ENCODE measurements at regions not wholly inside any gene's neighbourhood (a gene's known extent, or its start where the extent isn't known, plus 50 kb on each side); places are given as distances from the start of the nearest gene placed in this dataset.

GRCh38 chr10:3016016-3016415 is 51.3 kb upstream of the PFKP start:
- no peak for DNase-seq (ENCODE audit: low read depth in 2 of 2, low spot score in 1 of 2)

DNA sequence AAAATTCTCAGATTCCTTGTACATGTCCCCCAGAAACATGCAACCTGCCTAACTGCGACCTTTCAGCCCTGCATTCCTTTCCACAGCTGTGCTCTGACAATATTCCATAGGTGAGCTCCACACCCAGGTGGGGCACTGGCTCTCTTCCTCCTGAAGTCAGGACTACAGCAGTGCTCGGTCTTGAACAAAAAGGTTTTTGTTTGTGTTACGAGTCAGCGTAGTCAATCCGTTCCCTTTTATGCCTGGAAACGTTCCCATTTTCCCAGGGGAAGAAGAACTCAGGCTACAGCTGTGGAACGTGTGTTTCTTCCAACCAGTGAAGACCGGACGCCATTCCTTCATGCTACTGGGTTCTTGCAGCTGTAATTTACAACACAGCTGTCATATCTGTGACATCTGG is 52.4 kb upstream of the PFKP start:
- no peak for DNase-seq (ENCODE audit: low read depth in 2 of 2, low spot score in 1 of 2)

- DNase-seq (ENCODE audit: low read depth in 2 of 2, low spot score in 1 of 2) = no peak
Observed at GRCh38 chr10:3012223-3012622, 55.1 kb upstream of the PFKP start.

DNA sequence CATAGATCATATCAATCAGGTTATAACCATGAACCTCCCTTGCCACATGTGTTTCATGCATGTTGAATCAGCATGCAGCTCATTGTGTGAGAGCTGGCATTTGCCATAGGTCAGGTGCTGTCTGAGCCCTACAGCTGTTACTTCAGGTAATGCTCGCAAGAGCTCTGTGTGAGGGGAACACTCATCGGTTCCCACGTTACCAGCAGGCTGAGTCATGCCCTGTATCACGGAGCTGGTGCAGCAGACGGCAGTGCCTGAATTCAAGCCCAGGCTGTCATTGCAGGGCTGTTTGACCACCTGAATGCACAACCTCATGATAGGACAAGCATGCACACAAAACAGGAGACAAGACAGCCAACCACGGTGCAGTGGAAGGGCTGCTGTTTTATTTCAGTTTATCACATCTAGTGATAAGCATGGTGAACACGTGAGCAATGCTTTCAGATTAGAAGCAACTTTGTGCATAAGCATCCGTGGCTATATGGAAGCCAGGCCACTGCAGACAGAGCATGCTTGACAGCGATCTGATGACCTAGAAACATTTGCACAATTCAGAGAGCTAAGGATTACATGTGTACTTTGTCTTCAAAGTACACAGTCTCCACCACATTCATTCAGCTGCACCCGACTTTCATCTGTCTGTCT is 56.4 kb upstream of the PFKP start:
- DNase-seq (ENCODE audit: low read depth in 2 of 2, low spot score in 1 of 2) = no peak

- DNase-seq (ENCODE audit: low read depth in 2 of 2, low spot score in 1 of 2) = no peak
Observed at GRCh38 chr10:3010334-3010733, 57.0 kb upstream of the PFKP start.

GRCh38 chr10:3009341-3009740 is 58.0 kb upstream of the PFKP start:
- no peak for DNase-seq (ENCODE audit: low read depth in 2 of 2, low spot score in 1 of 2)

DNA sequence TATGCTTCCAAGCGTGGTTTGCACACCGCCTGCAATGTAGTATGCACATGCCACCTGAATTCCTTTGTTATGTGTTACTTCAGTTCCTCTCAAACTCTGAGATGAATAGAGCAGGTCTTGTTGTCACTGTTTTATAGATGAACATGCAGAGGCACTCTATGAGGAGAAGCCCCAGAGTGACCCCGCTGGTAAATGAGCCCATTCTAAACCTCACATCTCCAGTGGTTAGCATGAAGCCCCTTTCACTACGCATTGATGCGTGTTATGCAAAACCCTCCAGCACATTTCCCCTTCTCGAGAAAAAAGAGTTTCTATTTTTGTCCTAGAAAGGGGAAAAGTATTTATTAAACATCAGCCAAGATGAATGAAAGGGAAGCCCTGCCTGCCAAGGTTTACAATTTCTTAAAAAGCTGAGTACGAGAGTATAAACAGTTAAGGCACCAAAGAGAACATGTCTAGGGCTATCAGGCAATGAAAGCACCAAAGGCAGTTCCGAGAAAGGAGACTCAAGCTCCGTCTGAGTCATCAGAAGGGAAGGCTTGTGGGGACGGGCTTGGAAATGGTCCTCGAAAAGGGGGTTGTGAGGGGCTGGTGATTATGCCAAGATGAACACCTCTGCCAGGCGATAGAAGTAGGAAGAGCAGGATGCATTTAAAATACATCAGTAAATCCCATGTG is 58.7 kb upstream of the PFKP start:
- no peak for DNase-seq (ENCODE audit: low read depth in 2 of 2, low spot score in 1 of 2)

DNA sequence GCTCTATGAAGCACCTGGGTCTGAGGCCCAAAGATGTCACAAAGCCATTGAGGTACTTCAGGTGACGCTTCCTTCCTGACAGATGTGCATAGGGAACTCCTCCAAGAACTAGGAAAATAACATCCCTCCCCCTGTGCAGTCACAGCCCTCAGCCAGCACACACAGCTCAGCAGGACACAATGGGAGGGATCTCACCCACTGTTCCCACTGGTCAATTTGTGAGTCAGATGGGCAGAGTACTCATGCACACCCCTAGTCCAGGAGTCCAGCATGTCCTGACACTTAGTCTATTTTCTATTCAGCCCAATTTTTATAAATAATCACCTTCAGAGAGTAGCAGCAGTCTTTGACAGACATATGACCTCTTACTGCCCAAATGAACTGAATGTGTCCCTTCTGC is 60.7 kb upstream of the PFKP start:
- no peak for DNase-seq (ENCODE audit: low read depth in 2 of 2, low spot score in 1 of 2)

DNA sequence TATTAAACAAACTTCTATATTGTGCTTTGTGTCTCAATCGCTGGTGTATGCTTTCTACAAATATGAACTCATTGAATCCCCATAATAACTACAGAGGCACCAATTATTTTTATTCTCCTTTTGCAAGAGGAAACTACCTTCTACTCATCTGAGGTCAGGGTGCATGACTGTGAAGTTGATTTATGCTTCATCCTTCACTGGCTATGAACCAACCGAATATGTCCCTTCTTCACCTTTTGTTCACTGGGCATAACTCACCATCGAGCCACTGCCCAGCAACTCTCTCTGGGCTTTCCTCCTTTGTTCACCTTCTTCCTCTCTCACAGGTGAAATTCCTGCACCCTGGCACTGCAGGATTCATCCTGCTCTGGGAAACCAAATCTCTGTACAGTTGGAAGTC is 61.3 kb upstream of the PFKP start:
- DNase-seq (ENCODE audit: low read depth in 2 of 2, low spot score in 1 of 2) = no peak

- no peak for DNase-seq (ENCODE audit: low read depth in 2 of 2, low spot score in 1 of 2)
Observed at GRCh38 chr10:3002304-3002703, 65.0 kb upstream of the PFKP start.

DNA sequence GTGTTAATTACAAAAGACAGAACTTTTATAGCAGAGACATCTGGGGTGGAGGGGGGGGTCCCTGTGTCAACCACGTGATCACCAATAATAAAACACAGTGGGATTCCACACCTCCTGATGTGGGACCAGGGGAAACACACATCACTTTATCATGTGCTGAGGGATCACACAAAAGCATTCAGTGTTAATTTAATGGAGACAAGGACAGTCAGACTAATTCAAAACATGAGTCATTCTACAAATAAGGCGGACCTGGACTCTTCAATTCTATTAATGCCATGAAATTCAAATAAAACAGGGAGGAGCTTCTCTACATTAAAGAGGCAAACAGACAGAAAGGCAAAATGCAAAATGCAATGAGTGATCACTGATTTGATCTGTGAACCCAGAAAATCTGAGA is 67.3 kb upstream of the PFKP start:
- no peak for DNase-seq (ENCODE audit: low read depth in 2 of 2, low spot score in 1 of 2)

GRCh38 chr10:2994221-2994961 is 73.0 kb upstream of the PFKP start:
- no peak for DNase-seq (ENCODE audit: low read depth in 2 of 2, low spot score in 1 of 2)

- DNase-seq (ENCODE audit: low read depth in 2 of 2, low spot score in 1 of 2) = no peak
Observed at GRCh38 chr10:2993636-2994035, 73.7 kb upstream of the PFKP start.

DNA sequence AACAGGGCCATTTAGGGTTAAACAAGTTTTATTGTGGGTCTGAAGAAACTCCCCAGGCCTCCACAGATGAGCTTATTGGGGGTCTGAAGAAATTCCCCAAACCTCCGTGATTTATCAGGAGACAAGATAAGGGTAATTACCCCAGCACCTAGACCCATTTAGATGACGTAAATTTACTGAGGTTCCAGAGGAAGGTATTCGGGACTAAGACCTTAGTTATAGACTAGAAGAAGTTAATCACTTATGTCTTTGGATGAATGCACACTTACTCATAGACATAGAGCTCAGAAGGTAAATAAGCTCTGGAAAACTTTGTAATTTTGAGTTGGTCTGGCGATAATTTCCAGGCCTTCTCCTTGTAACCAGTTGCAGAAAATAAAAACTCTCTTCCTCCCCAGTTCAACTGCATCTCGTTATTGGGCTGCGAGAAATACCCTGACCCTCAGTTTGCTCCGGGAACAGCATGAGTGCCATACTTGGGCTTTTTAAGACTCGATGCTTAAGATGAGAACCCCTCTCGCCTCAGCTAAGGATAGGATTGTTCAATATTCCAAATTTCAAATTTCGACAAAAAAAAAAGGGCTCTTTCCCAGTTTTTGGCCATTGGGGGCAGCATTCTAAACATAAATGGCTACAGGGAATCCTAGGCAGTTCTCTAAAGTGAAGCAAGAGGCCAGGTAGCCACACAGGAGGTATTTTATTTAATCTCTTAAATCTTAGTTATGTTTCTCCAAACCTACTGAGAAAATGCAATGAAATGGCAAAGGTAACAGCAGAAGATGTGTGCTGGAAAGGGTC is 74.7 kb upstream of the PFKP start:
- no peak for DNase-seq (ENCODE audit: low read depth in 2 of 2, low spot score in 1 of 2)

DNA sequence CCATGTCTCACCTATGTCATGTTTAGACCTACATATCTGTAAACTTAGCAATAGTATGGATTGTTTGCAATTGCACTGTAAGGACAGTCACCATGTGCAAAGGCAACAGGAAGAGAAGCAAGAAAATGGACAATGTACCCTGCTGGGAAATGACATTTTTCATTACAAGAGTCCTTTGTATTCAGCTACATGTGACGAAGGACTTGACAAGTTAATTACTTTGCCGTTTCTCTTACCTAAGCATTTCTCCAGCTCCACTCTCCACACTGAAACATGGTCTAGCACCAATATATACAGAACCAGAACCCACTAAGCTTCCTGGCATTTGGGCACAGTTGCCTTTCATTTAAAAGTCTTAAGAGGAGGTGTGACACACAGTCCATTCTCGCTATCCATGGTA is 76.6 kb upstream of the PFKP start:
- no peak for DNase-seq (ENCODE audit: low read depth in 2 of 2, low spot score in 1 of 2)

DNA sequence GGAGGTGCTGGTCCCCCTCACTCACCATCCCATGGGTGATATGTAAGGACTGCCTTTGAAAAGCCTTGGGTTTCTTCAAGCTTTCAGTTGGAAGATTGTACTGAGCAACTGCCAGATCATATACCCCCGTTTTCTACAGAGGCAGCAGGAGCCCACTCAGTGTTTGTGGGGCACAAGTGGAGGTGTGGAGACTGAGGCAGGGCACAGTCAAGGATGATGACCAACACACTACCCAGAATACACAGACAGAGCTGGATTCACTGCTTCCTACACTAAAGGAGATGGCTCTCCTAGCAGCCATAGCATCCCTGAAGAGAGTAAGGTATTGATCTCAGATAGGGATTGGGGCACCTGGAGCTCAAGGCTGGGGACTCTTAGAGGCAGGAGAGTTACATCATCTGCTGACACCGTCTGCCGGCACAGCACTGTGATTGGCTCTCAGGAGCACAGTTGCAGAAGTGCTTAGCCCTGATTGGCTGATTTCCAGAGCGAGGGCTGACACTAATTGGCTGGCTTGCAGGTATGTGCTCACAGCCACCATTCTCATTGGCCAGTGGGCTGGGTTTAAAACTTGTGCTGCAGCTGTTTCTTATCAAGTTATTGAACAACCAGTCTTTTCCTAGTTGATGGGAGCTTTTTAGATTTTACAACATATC is 77.9 kb upstream of the PFKP start:
- no peak for DNase-seq (ENCODE audit: low read depth in 2 of 2, low spot score in 1 of 2)

GRCh38 chr10:2987185-2987768 is 80.1 kb upstream of the PFKP start:
- no peak for DNase-seq (ENCODE audit: low read depth in 2 of 2, low spot score in 1 of 2)

DNA sequence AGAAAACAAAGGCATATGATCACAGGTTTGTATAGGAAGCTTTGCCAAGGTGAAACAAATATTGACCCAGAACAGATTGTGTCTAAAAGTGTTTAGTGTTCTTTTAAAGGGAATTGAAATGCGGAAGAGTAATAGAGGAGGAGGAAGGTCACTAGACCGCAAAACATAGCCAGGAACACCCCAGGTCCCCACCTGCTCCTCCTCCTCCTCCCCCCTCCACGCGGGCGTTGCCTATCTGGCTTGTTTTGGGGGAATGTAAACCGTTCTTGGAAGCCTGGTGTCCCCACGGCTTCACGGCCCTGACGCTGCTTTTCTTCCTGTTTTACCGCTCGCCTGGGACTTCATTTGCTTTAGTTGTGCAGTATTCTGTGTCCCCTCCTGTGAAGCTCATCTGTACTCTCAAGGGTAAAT is 81.0 kb upstream of the PFKP start:
- DNase-seq (ENCODE audit: low read depth in 2 of 2, low spot score in 1 of 2) = no peak

- DNase-seq (ENCODE audit: low read depth in 2 of 2, low spot score in 1 of 2) = no peak
Observed at GRCh38 chr10:2985729-2986232, 81.6 kb upstream of the PFKP start.

- no peak for DNase-seq (ENCODE audit: low read depth in 2 of 2, low spot score in 1 of 2)
Observed at GRCh38 chr10:2984682-2985081, 82.7 kb upstream of the PFKP start.

- DNase-seq (ENCODE audit: low read depth in 2 of 2, low spot score in 1 of 2) = no peak
Observed at GRCh38 chr10:2982146-2982545, 85.2 kb upstream of the PFKP start.
